WERI-Rb-1 (cell line): ENCODE measurements at regions not wholly inside any gene's neighbourhood (a gene's known extent, or its start where the extent isn't known, plus 50 kb on each side); places are given as distances from the start of the nearest gene placed in this dataset.

Source experiments
- DNase-seq: peaks from one replicate; pipeline ENCODE4 v3.0.0-alpha.2; 2020
- H3K27ac ChIP-seq: fragments of 250-450 bp; sonication (Bioruptor Pico); 2 replicates; pipeline ENCODE4 v1.5.1; 2020; ENCODE audit warnings: mild to moderate bottlenecking, moderate library complexity
- H3K27me3 ChIP-seq: fragments of 250-450 bp; sonication (Bioruptor Pico); 2 replicates; pipeline ENCODE4 v1.5.1; 2021; ENCODE audit warnings: mild to moderate bottlenecking, low read depth, moderate library complexity; ENCODE audit not compliant: insufficient read depth, severe bottlenecking
- H3K36me3 ChIP-seq: fragments of 250-450 bp; sonication (Bioruptor Pico); 2 replicates; pipeline ENCODE4 v1.5.1; 2020; ENCODE audit warnings: mild to moderate bottlenecking, moderate library complexity
- H3K4me3 ChIP-seq: 2 replicates; pipeline ENCODE4 v1.5.1; 2011; ENCODE audit warnings: low read depth, mild to moderate bottlenecking, control low read depth, low read length
- H3K9me3 ChIP-seq: fragments of 250-450 bp; sonication (Bioruptor Pico); 2 replicates; pipeline ENCODE4 v1.5.1; 2021; ENCODE audit warnings: mild to moderate bottlenecking, moderate library complexity; ENCODE audit not compliant: severe bottlenecking
- CTCF ChIP-seq: IDR thresholded peaks from 2 replicates; pipeline ENCODE4 v1.5.1; 2011; ENCODE audit warnings: low read depth, mild to moderate bottlenecking, control low read depth, inconsistent platforms, low read length

GRCh38 chr4:24372881-24373280 is 211.5 kb downstream of the DHX15 start:
- no peak for TF ChIP-seq CTCF
- no peaks in the 10 kb centered on the region for H3K27me3 ChIP-seq
- H3K27ac ChIP-seq: no peak overlapping the region
- no peak for DNase-seq
- no peaks in the 10 kb centered on the region for H3K36me3 ChIP-seq
- no peak overlapping the region for H3K4me3 ChIP-seq
- no peaks in the 10 kb centered on the region for H3K9me3 ChIP-seq

GRCh38 chr4:24372341-24372740 is 212.0 kb downstream of the DHX15 start:
- Histone ChIP-seq H3K4me3 (no peak overlapping the region), H3K36me3 (no peaks in the 10 kb centered on the region), H3K9me3 (no peaks in the 10 kb centered on the region), H3K27ac (no peak overlapping the region), H3K27me3 (no peaks in the 10 kb centered on the region)
- DNase-seq: no peak
- TF ChIP-seq CTCF: no peak

- H3K27me3 ChIP-seq: no peaks in the 10 kb centered on the region
- no peaks in the 10 kb centered on the region for H3K9me3 ChIP-seq
- H3K36me3 ChIP-seq: no peaks in the 10 kb centered on the region
- DNase-seq: no peak
- TF ChIP-seq CTCF: no peak
- H3K4me3 ChIP-seq: no peak overlapping the region
- H3K27ac ChIP-seq: no peak overlapping the region
Measured at GRCh38 chr4:24370421-24370820, 213.9 kb downstream of the DHX15 start.

GRCh38 chr4:24369507-24370029 is 214.8 kb downstream of the DHX15 start:
- Histone ChIP-seq H3K27ac (no peak overlapping the region), H3K36me3 (no peaks in the 10 kb centered on the region), H3K27me3 (no peaks in the 10 kb centered on the region), H3K9me3 (no peaks in the 10 kb centered on the region), H3K4me3 (no peak overlapping the region)
- TF ChIP-seq CTCF: no peak
- no peak for DNase-seq

GRCh38 chr4:24368801-24369200 is 215.6 kb downstream of the DHX15 start:
- no peak overlapping the region for H3K27ac ChIP-seq
- no peak overlapping the region for H3K4me3 ChIP-seq

More at GRCh38 chr4:24368801-24369200, 215.6 kb downstream of the DHX15 start:
- Histone ChIP-seq H3K9me3 (no peaks in the 10 kb centered on the region), H3K27me3 (no peaks in the 10 kb centered on the region), H3K36me3 (no peaks in the 10 kb centered on the region)
- DNase-seq: no peak
- TF ChIP-seq CTCF: no peak
